HG03439 (cell line): ENCODE measurements at regions not wholly inside any gene's neighbourhood (a gene's known extent, or its start where the extent isn't known, plus 50 kb on each side); places are given as distances from the start of the nearest gene placed in this dataset.

ENCODE experiments used
- ATAC-seq: cut with Tn5 transposase; IDR thresholded peaks from one replicate; pipeline ENCODE4 v1.9.1; 2021; ENCODE audit warnings: mild to moderate bottlenecking, moderate library complexity; ENCODE audit not compliant: unreplicated experiment

DNA sequence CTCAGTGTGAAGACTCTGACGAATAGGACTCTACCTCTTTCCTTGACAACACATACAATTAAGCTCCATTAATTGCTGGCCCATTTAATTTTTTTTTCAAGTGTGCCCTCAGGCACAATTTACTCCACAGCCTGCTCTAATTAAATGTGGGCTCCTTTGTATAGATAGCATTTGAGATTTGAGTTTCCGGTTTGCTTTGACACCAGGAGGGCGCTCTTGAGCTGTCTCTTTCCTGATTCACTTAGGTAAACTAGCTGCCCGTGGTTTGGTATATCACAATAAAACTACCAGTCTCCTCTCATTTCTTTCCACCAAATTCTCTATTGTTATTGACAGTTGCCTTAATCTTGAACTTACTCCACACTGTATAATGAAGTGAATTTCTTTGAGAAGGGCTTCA, 666.0 kb downstream of the DSC3 start:
- no peak for ATAC-seq

DNA sequence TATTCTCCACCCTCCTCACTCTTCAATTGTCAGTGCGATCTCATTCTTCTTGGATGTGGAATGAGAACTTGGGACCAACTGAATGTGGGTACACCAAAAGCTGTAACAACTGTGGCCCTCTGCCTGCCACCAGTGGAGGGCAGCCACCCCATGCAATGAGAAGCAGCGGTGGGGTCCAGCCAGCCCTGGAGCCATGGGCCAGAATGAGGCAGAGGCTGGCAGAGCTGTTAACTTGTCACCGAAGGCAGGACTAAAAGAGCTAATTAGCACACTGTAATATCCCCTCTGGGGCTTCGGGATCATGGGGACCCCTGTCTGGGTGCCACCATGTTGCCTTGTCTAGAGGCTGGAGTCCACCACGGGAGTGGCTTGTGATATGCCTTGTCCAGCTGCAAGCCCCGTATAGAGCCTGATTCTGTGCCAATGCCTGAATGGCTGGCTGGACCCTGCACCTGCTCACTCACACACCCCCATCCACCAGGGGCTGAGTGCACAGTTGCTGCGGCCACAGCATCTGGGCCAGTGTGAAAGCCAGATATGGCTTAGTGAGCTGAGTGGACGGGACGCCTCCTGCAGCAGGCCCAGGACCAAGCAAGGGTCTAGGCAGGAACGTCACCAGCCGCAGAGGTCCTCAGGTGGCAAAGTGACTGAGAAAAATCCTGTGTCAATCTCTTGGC, 680.5 kb downstream of the DSC3 start:
- no peak for ATAC-seq

GRCh38 chr18:30359521-30359920, 683.0 kb downstream of the DSC3 start:
- no peak for ATAC-seq

DNA sequence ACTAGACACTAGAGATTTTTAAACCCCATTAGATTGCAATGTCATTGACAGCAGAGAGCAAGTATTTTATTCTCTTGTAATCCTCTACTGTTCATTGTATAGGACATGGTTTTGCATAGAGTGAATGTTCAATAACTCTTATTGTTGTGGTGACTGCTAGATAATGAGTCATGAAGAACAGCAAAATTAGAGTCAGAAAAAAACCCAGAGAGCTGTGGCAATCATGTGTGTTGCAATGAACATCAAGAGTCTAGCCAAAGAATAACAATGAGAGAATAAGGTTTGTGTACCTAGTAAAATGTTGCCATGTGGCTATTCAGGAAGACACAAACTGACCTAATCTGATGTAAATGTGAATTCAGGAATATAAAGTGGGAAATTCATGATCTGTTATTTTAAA, 684.0 kb downstream of the DSC3 start:
- no peak for ATAC-seq

- no peak for ATAC-seq
Measured at GRCh38 chr18:30352551-30353168, 689.9 kb downstream of the DSC3 start.

DNA sequence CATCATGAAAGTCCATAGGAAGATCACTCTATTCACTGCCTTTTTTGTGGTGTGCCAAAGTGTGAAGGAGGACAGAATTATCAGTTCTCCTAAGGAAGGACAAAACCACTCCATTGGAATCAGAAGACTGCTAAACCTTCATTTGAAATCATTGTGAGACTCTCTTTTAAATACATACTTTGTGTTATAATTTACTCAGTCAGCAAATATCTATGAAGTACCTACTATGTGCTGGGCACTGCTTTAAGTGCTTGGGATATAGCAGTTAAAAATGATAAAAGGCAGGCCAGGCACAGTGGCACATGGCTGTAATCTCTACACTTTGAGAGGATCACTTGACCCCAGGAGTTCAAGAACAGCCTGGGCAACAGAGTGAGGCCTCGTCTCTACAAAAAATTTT, 692.3 kb downstream of the DSC3 start:
- ATAC-seq: no peak

- ATAC-seq: no peak
Measured at GRCh38 chr18:30343090-30343489, 699.5 kb downstream of the DSC3 start.

DNA sequence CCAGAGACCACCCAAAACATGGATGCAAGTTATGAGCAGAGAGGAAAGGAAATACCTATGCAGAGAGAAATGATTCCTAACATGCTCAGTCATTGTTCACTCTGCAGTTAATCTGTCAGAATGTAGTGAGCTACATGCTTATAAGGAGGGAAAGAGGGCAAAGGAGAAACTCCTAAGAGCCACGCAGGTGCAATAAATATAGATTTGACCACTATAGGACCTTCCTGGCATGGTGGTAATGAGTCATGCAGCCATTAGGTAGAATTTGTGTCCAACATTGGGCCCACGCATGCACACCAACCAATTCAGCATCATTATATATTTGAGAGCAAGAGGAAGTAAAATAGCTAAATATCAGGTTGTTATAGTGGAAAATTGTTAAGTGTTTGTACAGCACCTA, 699.9 kb downstream of the DSC3 start:
- ATAC-seq: no peak

DNA sequence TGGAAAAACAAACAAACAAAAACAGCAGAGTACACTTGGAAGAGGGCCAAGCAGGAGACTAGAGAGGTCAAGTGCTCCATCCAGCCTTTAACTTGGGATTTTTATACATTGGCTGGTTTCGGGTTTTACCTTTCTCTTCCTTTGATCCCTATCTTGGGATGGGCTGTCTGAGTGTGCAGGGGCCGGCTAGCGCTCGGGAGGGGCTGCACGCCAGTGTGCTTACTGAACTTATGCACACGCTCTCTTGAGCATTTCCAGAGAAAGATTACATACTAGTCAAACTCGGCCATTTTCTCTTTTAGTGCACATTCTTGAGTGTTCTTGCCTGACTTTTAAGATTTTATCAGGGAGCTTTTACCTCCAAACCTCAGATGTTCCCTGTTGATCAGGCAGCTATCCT, 707.8 kb downstream of the DSC3 start:
- no peak for ATAC-seq

DNA sequence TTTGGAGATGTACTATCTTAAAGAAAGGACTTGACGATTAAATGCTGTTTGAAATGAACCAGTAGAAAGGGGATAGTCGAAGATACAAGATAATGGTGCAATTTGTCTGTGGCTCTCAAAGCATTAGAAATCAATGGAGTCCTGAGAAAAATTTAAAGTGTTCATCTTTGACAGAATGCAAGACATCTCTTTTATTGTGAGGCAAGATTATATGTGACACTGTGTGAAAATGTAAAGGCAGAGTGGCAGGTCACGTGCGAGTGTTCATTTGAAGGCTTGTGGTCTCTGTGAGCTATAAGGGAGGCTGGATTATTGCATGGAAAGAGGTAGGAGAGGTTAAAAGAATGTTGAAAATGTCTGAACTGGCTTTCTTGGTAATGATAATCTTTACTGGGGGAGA, 709.2 kb downstream of the DSC3 start:
- ATAC-seq: no peak

DNA sequence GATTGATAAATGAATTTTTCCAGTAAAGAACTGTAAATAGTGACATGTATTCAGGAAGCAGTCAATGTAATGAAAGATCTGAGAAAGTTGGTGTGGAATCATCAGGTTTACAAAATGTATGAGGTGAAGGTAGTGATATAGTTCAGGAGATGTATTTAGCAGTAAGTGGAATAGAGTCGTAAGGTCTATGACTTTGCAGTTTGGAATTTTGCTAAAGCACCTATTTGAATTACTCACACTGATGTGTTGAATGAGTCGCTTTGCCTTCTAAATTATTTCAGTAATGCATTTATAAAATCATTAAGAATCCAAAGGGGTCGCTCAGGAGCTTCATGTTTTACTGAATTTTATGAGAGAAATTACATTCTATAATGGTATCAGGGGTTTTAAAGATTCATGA, 713.7 kb downstream of the DSC3 start:
- ATAC-seq: no peak

DNA sequence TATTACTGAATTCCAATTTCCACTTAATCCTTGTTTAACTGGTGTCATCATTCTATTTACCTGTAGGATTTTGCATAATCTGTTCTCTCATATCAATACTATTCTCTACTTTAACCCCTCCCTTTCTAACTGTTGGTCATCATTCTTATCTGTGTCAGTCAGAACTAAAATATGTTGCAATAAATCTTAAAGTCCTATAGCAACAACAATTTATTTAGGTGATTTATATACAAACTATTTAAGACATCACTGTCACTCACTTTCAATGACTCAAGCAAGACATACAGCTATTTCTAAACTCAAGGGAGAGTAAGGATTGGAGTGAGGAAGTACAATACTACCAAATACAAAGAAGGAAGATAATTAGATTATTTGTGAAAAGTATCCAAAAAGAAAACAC, 740.4 kb downstream of the DSC3 start:
- no peak for ATAC-seq

GRCh38 chr18:30298769-30299168, 743.8 kb downstream of the DSC3 start:
- ATAC-seq: no peak

DNA sequence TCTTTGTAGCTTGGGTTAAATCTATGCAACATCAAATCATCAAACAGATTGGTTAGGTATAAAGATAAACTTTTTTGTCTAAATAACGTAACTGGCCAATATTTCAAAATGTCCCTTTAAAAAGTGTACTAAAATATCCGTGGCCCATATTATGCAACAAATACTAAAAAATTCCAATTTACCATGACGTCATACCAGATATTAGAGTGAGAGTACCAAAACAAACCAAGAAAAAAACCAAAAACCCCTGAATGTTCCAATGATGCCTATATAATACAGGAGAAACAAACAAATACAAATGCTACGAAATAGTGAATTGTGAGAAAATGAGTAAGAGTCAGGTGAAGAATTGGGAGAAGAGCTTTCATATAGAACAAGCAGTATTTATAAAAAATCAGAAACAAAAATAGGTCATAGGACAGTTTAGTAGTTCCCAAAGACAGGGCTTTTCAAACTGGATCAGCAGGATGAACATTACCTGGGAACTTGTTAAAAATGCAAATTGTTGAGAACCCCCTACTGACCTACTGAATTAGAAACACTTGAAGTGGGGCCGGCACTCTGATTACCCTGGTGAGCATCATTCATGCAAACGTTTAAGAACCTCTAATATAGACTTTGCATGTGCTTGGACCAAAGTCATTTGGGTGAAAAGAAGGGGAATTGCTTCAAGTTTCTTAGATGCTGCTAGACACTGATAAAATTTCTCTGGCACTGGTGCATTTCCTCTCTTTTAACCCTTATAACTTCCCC, 753.7 kb downstream of the DSC3 start:
- ATAC-seq: no peak

DNA sequence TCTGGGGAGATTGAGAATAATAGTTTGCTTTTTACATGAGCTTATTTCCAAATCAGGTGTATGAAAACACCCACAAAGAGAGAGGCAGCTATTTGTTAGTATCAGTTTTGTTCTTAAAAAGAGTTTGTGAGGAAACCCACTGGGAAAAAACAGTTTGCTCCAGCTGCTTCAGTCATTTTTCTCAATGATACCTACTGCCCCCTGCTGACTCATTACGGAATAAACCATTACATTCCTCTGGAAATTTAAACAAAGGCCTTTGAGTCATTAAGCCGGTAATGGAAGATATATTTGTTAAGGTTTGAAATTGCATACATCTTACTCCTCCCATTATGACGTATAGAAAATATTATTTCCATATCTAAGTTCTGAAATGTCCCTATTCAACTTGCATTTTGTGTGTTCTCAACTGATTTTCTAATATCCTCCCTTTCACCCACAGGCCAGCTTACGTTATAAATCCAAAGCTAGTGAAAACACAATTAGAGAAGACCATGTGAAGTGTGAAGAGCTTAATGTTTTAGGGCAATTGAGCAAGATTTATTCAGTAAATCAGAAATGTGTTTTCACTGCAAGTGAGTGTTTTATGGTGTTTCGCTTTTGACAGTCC, 761.6 kb downstream of the DSC3 start:
- ATAC-seq: no peak

DNA sequence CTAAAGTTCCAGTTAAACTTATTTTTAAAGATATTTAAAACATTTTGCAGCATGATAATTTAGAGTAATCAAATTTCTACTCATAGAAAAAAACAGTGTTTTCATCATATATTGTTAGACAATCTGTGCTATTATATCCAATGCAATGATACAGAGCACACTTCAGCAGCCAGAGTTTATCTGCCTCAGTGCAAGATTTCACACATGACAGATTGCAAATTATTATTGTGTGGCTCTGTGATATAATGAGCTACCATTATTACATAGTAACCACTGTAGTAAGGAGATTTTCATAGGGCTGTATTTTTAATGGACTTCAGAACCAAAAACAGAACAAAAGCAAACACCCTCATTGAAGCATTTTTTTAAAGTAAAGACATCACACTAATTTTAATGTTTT, 762.4 kb downstream of the DSC3 start:
- ATAC-seq: no peak

- ATAC-seq: no peak
Measured at GRCh38 chr18:30277676-30278075, 764.9 kb downstream of the DSC3 start.

DNA sequence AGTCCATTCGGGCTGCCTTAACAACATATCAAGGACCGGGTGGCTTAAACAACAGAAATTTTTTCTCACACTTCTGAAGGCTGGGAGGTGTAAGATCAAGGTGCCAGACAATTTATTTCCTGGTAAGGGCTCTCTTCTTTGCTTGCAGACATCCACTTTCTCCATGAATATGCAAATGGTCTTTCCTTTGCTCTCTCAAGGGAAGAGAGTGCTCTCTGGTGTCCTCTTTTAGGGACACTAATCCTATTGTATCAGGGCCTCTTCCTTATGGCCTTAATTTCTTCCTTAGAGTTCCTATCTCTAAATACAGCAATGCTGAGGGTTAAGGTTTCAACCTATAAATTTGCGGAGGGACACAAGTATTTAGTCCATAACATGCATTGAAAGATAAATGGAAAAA, 770.8 kb downstream of the DSC3 start:
- no peak for ATAC-seq

DNA sequence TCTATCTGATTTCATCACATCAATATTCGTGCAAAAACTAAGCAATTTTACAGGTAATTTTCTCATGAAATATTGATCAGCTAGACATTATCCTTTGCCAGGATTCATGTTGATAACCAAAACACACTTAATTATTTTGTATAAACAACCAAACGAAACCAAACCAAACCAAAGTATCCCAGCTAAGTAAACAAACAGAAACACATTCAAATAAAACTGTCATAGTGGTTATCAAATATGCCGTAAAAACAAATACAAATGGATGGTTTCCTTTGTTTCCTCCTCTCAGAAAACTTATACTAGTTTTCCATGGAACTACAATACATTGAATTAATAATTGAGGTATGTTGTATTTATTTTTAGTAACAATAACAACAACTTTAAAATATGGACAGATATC, 777.4 kb downstream of the DSC3 start:
- ATAC-seq: no peak

DNA sequence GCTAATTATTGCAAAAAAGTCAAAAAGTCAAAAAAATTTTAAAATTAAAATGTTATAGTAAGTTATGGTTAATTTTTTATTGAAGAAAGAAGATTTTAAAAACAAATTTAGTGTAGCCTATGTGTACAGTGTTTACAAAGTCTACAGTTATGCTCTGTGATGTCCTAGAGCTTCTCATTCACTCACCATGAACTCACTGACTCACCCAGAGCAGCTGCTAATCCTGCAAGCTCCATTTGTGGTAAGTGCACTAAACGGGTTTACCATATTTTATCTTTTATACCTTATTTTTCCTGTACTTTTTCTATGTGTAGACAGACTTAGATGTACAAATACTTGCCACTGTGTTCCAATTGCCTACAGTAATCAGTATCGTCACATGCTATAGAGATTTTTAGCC, 788.2 kb downstream of the DSC3 start:
- ATAC-seq: no peak

DNA sequence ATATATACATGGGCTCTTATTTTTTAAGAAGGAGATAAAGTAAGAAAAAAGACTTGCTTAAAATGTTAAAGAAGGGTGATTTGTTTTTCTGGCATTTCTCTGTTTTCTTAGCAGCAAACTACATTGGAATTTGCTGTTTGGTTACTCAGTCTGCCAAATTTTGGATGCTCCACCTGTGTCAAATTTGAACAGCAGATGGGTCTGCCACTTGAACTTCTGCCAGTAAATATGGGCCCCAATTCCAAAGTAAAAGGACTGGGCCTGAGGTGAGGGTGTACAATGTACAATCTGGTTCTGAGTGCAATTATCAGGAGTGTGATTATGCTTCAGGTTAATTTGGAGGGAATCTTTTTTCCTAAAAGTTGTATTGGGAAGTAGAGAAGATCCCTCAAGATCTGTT, 794.5 kb downstream of the DSC3 start:
- no peak for ATAC-seq
